Dedifferentiated amniotic fluid mesenchymal stem cell (primary cell): ENCODE measurements at regions not wholly inside any gene's neighbourhood (a gene's known extent, or its start where the extent isn't known, plus 50 kb on each side); places are given as distances from the start of the nearest gene placed in this dataset.

Experiments used
- DNase-seq: peaks from one replicate; pipeline ENCODE4 v3.0.0-alpha.2; 2016; ENCODE audit errors: extremely low spot score

- DNase-seq, result no peak
These were observed 88.1 kb upstream of the ADAMTSL1 start for GRCh38 chr9:18385696-18386490.

GRCh38 chr9:18390393-18390792, 83.6 kb upstream of the ADAMTSL1 start:
- no peak for DNase-seq

- DNase-seq, result peak; percentile 83
These were observed 80.4 kb upstream of the ADAMTSL1 start for GRCh38 chr9:18393340-18394130.

- no peak for DNase-seq
These were observed 79.1 kb upstream of the ADAMTSL1 start for GRCh38 chr9:18394847-18395351.

- DNase-seq, result no peak
These were observed 77.7 kb upstream of the ADAMTSL1 start for GRCh38 chr9:18396102-18396728.

GRCh38 chr9:18397076-18397475, 76.9 kb upstream of the ADAMTSL1 start:
- no peak for DNase-seq

- no peak for DNase-seq
These were observed 75.9 kb upstream of the ADAMTSL1 start for GRCh38 chr9:18398038-18398437.

GRCh38 chr9:18404434-18405029, 69.4 kb upstream of the ADAMTSL1 start:
- DNase-seq, result no peak

- DNase-seq, result no peak
These were observed 68.7 kb upstream of the ADAMTSL1 start for GRCh38 chr9:18405240-18405639.

- no peak for DNase-seq
These were observed 63.0 kb upstream of the ADAMTSL1 start for GRCh38 chr9:18410983-18411382.

- no peak for DNase-seq
These were observed 52.6 kb upstream of the ADAMTSL1 start for GRCh38 chr9:18421391-18421790.

- no peak for DNase-seq
These were observed 51.5 kb upstream of the ADAMTSL1 start for GRCh38 chr9:18422296-18423036.

- DNase-seq, result no peak
These were observed 50.0 kb upstream of the ADAMTSL1 start for GRCh38 chr9:18423791-18424531.
